Endothelial cell of umbilical vein (primary cell): ENCODE measurements at regions not wholly inside any gene's neighbourhood (a gene's known extent, or its start where the extent isn't known, plus 50 kb on each side); places are given as distances from the start of the nearest gene placed in this dataset.

Experiments
- BruUV-seq: library from RNA; stranded (reverse); fragments of 400-500 nt; replicated peaks from 2 replicates; lab custom pipeline; 2021; lab: Mats Ljungman, UMichigan
- CTCF ChIA-PET: fragments of 300-600, 350-600 bp; sonication (Branson Sonifier 250); formaldehyde crosslinking; loops from one replicate; lab custom pipeline; 2021; ENCODE audit warnings: antibody characterized with exemption, inconsistent platforms; lab: Charles Lee
- POLR2A ChIA-PET: fragments of 300-600, 350-600 bp; sonication (Branson Sonifier 250); formaldehyde crosslinking; loops from one replicate; lab custom pipeline; 2021; ENCODE audit warnings: antibody characterized with exemption, inconsistent platforms; lab: Charles Lee
- DNase-seq: peaks from one replicate; pipeline ENCODE4 v3.0.0-alpha.2; 2011; ENCODE audit warnings: low read depth, low spot score
- FAIRE-seq: peaks from 2 replicates; lab custom pipeline; 2011; peaks lifted over from hg19 to GRCh38; lab: Jason Lieb, UNC
- H2AFZ ChIP-seq: 2 replicates; pipeline ENCODE4 v1.6.0; 2012; ENCODE audit warnings: low read depth, low read length, control low read depth, inconsistent platforms
- H3K27ac ChIP-seq: 2 replicates; pipeline ENCODE4 v1.5.1; 2011; ENCODE audit warnings: low read depth, mild to moderate bottlenecking, control low read depth, low read length, moderate library complexity; ENCODE audit not compliant: insufficient read depth
- H3K27me3 ChIP-seq, 2 experiments: 2 replicates each; pipeline versions ENCODE4 v1.6.0 to v1.6.1; 2011; ENCODE audit warnings: low read length in 2 of 2, mixed read lengths in 1 of 2; ENCODE audit not compliant: control insufficient read depth in 2 of 2, insufficient read depth in 2 of 2
- H3K36me3 ChIP-seq, 2 experiments: 2 replicates in 1 of 2; 3 replicates in 1 of 2; pipeline ENCODE4 v1.5.1; 2011; ENCODE audit warnings: low read length in 2 of 2, mild to moderate bottlenecking in 1 of 2, moderate library complexity in 1 of 2; ENCODE audit not compliant: control insufficient read depth in 2 of 2, insufficient read depth in 2 of 2; ENCODE audit errors: extremely low read depth in 1 of 2
- H3K4me1 ChIP-seq: 3 replicates; pipeline ENCODE4 v1.5.1; 2011; ENCODE audit warnings: mild to moderate bottlenecking, low read length; ENCODE audit not compliant: control insufficient read depth, insufficient read depth; ENCODE audit errors: extremely low read depth
- H3K4me2 ChIP-seq: 2 replicates; pipeline ENCODE4 v1.6.1; 2011; ENCODE audit warnings: low read length, control low read depth, mixed read lengths; ENCODE audit not compliant: insufficient read depth
- H3K4me3 ChIP-seq, 3 experiments: fragments of 200-600 bp in 1 of 3; sonication (generic), shearing (Covaris generic) in 1 of 3; replicated peaks in 1 of 3; 2 replicates each; pipeline ENCODE4 v1.5.1; 2011 to 2016; ENCODE audit warnings: control low read depth in 3 of 3, low read length in 3 of 3, mild to moderate bottlenecking in 2 of 3, inconsistent platforms in 1 of 3, low read depth in 1 of 3, moderate library complexity in 1 of 3; ENCODE audit not compliant: insufficient read depth in 1 of 3
- H3K79me2 ChIP-seq: 2 replicates; pipeline ENCODE4 v1.6.0; 2012; ENCODE audit warnings: low read length, inconsistent platforms; ENCODE audit not compliant: control insufficient read depth, insufficient read depth
- H3K9ac ChIP-seq: replicated peaks from 2 replicates; pipeline ENCODE3; 2011; ENCODE audit warnings: low read length, control low read depth; ENCODE audit not compliant: insufficient read depth; ENCODE audit errors: extremely low read depth
- H3K9me1 ChIP-seq: replicated peaks from 3 replicates; pipeline ENCODE4 v1.6.0; 2011; ENCODE audit warnings: mild to moderate bottlenecking, low read length; ENCODE audit not compliant: control insufficient read depth, insufficient read depth; ENCODE audit errors: extremely low read depth
- H3K9me3 ChIP-seq: replicated peaks from 2 replicates; pipeline ENCODE4 v1.5.1; 2012; ENCODE audit warnings: low read length, inconsistent platforms; ENCODE audit not compliant: control insufficient read depth, insufficient read depth
- H4K20me1 ChIP-seq: replicated peaks from 2 replicates; pipeline ENCODE3; 2011; ENCODE audit warnings: mild to moderate bottlenecking, low read length; ENCODE audit not compliant: control insufficient read depth, insufficient read depth; ENCODE audit errors: extremely low read depth
- EZH2 ChIP-seq: IDR thresholded peaks from 2 replicates; pipeline ENCODE4 v1.6.1; 2012; ENCODE audit warnings: borderline replicate concordance, low read depth, mild to moderate bottlenecking, moderate library complexity, low read length, inconsistent platforms; ENCODE audit not compliant: severe bottlenecking
- FOS ChIP-seq: IDR thresholded peaks from 2 replicates; pipeline ENCODE4 v1.6.1; 2011; ENCODE audit warnings: mild to moderate bottlenecking, low read length, moderate library complexity, borderline replicate concordance; ENCODE audit not compliant: insufficient read depth
- GATA2 ChIP-seq: IDR thresholded peaks from 2 replicates; pipeline ENCODE4 v1.7.0; 2011; ENCODE audit warnings: low read depth, mild to moderate bottlenecking, moderate library complexity, mixed read lengths, low read length; ENCODE audit not compliant: insufficient read length, insufficient read depth
- JUN ChIP-seq: IDR thresholded peaks from 2 replicates; pipeline ENCODE4 v1.6.1; 2011; ENCODE audit warnings: borderline replicate concordance, low read depth; ENCODE audit not compliant: insufficient read length, insufficient read depth
- MAX ChIP-seq: IDR thresholded peaks from 2 replicates; pipeline ENCODE4 v1.6.1; 2011; ENCODE audit not compliant: insufficient read depth, insufficient read length
- MYC ChIP-seq: IDR thresholded peaks from one replicate; pipeline ENCODE4 v1.6.1; 2011; ENCODE audit warnings: mild to moderate bottlenecking, low read depth, low read length
- POLR2A ChIP-seq: IDR thresholded peaks from 2 replicates; pipeline ENCODE4 v1.6.1; 2012; ENCODE audit warnings: low read depth, mild to moderate bottlenecking, control low read depth, low read length
- POLR2AphosphoS5 ChIP-seq: IDR thresholded peaks from 2 replicates; pipeline ENCODE4 v1.6.1; 2012; ENCODE audit warnings: low read depth, mild to moderate bottlenecking, control low read depth, low read length, moderate library complexity; ENCODE audit not compliant: insufficient read depth
- dilution Hi-C: fragments of 300-500 bp; cut with MboI; formaldehyde crosslinking; loops from one replicate; pipeline ENCODE4 v1.15.0; 2019; ENCODE audit warnings: low sequenced_read_pairs; ENCODE audit not compliant: extremely low pct_ligation_motif_present
- intact Hi-C: fragments of 100-400 bp; cut with micrococcal nuclease; formaldehyde crosslinking; loops from one replicate; pipeline ENCODE4 v1.10.0; 2022
- TF ChIP-seq, protein P1 (sequence below), 2 donors: IDR thresholded peaks; 1 replicate in 1 of 2; 2 replicates in 1 of 2; pipeline ENCODE4 v1.5.1; 2011; ENCODE audit warnings: low read length in 2 of 2, mild to moderate bottlenecking in 2 of 2, moderate library complexity in 2 of 2, control low read depth in 1 of 2, inconsistent platforms in 1 of 2, low read depth in 1 of 2; ENCODE audit not compliant: insufficient read depth in 1 of 2; ENCODE audit errors: extremely low read depth in 1 of 2

GRCh38 chr15:70292076-70292760 is 194.5 kb upstream of the TLE3 start:
- TF ChIP-seq JUN (no peak), FOS (no peak), MAX (no peak), POLR2AphosphoS5 (no peak), MYC (no peak), POLR2A (no peak), GATA2 (no peak), EZH2 (no peak)
- TF ChIP-seq, protein P1, sequence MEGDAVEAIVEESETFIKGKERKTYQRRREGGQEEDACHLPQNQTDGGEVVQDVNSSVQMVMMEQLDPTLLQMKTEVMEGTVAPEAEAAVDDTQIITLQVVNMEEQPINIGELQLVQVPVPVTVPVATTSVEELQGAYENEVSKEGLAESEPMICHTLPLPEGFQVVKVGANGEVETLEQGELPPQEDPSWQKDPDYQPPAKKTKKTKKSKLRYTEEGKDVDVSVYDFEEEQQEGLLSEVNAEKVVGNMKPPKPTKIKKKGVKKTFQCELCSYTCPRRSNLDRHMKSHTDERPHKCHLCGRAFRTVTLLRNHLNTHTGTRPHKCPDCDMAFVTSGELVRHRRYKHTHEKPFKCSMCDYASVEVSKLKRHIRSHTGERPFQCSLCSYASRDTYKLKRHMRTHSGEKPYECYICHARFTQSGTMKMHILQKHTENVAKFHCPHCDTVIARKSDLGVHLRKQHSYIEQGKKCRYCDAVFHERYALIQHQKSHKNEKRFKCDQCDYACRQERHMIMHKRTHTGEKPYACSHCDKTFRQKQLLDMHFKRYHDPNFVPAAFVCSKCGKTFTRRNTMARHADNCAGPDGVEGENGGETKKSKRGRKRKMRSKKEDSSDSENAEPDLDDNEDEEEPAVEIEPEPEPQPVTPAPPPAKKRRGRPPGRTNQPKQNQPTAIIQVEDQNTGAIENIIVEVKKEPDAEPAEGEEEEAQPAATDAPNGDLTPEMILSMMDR (IDR thresholded peaks at IDR 0.05; ENCODE audit: extremely low read depth in 1 of 2, insufficient read depth in 1 of 2, low read depth in 1 of 2, low read length in 2 of 2), result no peak
- dilution Hi-C loops, result no loop called here
- Histone ChIP-seq H2AFZ (no peak overlapping the region), H3K4me2 (no peak overlapping the region), H3K27me3 (peaks cover 0 to 5% of the 10 kb centered on the region in 2 experiments), H4K20me1 (no peaks in the 10 kb centered on the region), H3K9me3 (no peaks in the 10 kb centered on the region), H3K9me1 (no peaks in the 10 kb centered on the region), H3K27ac (no peak overlapping the region), H3K36me3 (no peaks in the 10 kb centered on the region), H3K4me3 (no peak overlapping the region), H3K4me1 (no peaks in the 10 kb centered on the region), H3K9ac (no peak overlapping the region), H3K79me2 (no peaks in the 10 kb centered on the region)
- no TSS peak for BruUV-seq
- POLR2A ChIA-PET, result no interaction called here
- DNase-seq (no peak), FAIRE-seq (no peak)
- intact Hi-C loops, result no loop called here
- CTCF ChIA-PET, result no interaction called here
